ENCODE measurements at regions not wholly inside any gene's neighbourhood (a gene's known extent, or its start where the extent isn't known, plus 50 kb on each side); places are given as distances from the start of the nearest gene placed in this dataset.
"Not testable (repeated sequence)": the region's sequence is repeated elsewhere in the genome, so short reads cannot be mapped to it uniquely, and the experiment has no call there.

GRCh38 chr9:40502808-40503207 lies 625.7 kb downstream of the FOXD4L6 start:
- H3K27me3 ChIP-seq; DNase-seq; intact Hi-C loops (cut with DNase I); H3K9me3 ChIP-seq; H3K4me3 ChIP-seq; H3K4me1 ChIP-seq; H3K36me3 ChIP-seq: not testable (repeated sequence)
- no CpG with 5 or more reads among the region's 5 CpGs for WGBS, 2 donors
- peak overlapping the region in 1 of 4 donors; percentile 39 for H3K27ac ChIP-seq
